ENCODE measurements at regions not wholly inside any gene's neighbourhood (a gene's known extent, or its start where the extent isn't known, plus 50 kb on each side); places are given as distances from the start of the nearest gene placed in this dataset.

GRCh38 chr11:17156283-17156682, 51.5 kb downstream of the PIK3C2A start:
- TF ChIP-seq REST (IDR thresholded peaks at IDR 0.05; ENCODE audit: insufficient read depth in 1 of 2, low read depth in 2 of 2, low read length in 1 of 2): no peak
- no peak for TF ChIP-seq CTCF (IDR thresholded peaks at IDR 0.05)
- no peak for TF ChIP-seq SIN3A (IDR thresholded peaks at IDR 0.05; ENCODE audit: borderline replicate concordance, insufficient read depth, low read depth, low read length)
- no peak for TF ChIP-seq TCF7L2 (IDR thresholded peaks at IDR 0.05; ENCODE audit: low read depth, low read length)
- TF ChIP-seq POLR2AphosphoS5 (IDR thresholded peaks at IDR 0.05; ENCODE audit: low read depth, low read length): no peak
